ENCODE measurements at regions not wholly inside any gene's neighbourhood (a gene's known extent, or its start where the extent isn't known, plus 50 kb on each side); places are given as distances from the start of the nearest gene placed in this dataset.
"Not testable (repeated sequence)": the region's sequence is repeated elsewhere in the genome, so short reads cannot be mapped to it uniquely, and the experiment has no call there.

GRCh38 chr2:155546721-155547555 is 785.6 kb downstream of the NR4A2 start:
- Mint-ChIP-seq H3K9me3 (ENCODE audit: low read depth) (no peaks in the 10 kb centered on the region), H3K36me3 (ENCODE audit: low read depth) (no peaks in the 10 kb centered on the region), H3K4me3 (ENCODE audit: unreplicated experiment) (no peak overlapping the region), H3K27me3 (ENCODE audit: low read depth) (no peaks in the 10 kb centered on the region), H3K4me1 (ENCODE audit: low read depth) (no peaks in the 10 kb centered on the region), H3K27ac (ENCODE audit: unreplicated experiment) (no peak overlapping the region)
- no peak for DNase-seq (ENCODE audit: low spot score)
- no peak for TF ChIP-seq CTCF (IDR thresholded peaks at IDR 0.05)

- not testable (repeated sequence) for DNase-seq (ENCODE audit: low spot score); H3K9me3 Mint-ChIP-seq (ENCODE audit: low read depth); H3K4me3 Mint-ChIP-seq (ENCODE audit: unreplicated experiment); H3K36me3 Mint-ChIP-seq (ENCODE audit: low read depth); H3K27ac Mint-ChIP-seq (ENCODE audit: unreplicated experiment); H3K4me1 Mint-ChIP-seq (ENCODE audit: low read depth); H3K27me3 Mint-ChIP-seq (ENCODE audit: low read depth)
Observed at GRCh38 chr2:155539028-155539427, 793.5 kb downstream of the NR4A2 start.

DNA sequence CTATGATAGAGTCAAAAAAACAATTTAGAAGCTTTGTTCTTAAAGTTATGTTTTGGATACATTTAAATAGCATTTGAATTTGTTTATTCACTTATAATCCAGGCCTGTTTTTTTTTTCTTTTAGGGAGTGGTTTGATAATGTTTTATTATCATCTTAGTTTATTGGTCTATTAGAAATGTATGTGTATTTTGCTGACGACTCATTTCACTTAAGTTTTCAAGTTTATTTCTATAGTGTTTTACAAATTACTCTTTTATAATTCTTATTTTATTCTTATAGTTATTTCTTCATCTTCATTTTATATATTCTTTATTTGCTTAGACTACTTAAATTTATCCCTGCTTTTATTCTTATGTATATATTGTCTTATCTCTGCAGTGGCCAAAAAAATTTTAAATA is 804.5 kb downstream of the NR4A2 start:
- no peak overlapping the region for H3K4me3 Mint-ChIP-seq (ENCODE audit: unreplicated experiment)
- no peak for DNase-seq (ENCODE audit: low spot score)
- no peak for TF ChIP-seq CTCF (IDR thresholded peaks at IDR 0.05)

DNA sequence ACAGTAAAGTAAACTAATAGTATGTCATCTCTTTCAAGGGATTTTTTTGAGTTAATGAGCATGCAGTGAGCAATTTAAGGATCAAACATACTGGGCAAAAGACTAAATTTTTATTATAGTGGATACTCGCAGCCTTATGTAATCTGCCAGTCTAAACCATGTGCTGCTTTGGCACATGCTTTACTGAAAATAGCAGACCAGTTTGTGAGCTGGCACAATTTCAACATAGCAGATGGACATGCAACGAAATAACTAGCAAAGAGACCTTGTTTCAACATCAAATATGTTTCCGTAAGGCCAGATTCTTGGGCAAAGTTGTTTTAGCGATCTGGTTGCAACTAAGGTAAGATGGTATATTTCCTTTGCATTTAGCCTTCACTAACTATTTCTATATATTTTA is 807.3 kb downstream of the NR4A2 start:
- Mint-ChIP-seq H3K9me3 (ENCODE audit: low read depth) (no peaks in the 10 kb centered on the region), H3K4me1 (ENCODE audit: low read depth) (no peaks in the 10 kb centered on the region), H3K4me3 (ENCODE audit: unreplicated experiment) (no peak overlapping the region), H3K27ac (ENCODE audit: unreplicated experiment) (no peak overlapping the region), H3K36me3 (ENCODE audit: low read depth) (no peaks in the 10 kb centered on the region), H3K27me3 (ENCODE audit: low read depth) (peaks cover 6% of the 10 kb centered on the region)
- no peak for TF ChIP-seq CTCF (IDR thresholded peaks at IDR 0.05)
- no peak for DNase-seq (ENCODE audit: low spot score)

More for the DNA sequence above, 804.5 kb downstream of the NR4A2 start:
- no peaks in the 10 kb centered on the region for H3K4me1 Mint-ChIP-seq (ENCODE audit: low read depth)
- H3K27me3 Mint-ChIP-seq (ENCODE audit: low read depth) = peaks cover 5% of the 10 kb centered on the region
- H3K9me3 Mint-ChIP-seq (ENCODE audit: low read depth) = no peaks in the 10 kb centered on the region
- no peak overlapping the region for H3K27ac Mint-ChIP-seq (ENCODE audit: unreplicated experiment)
- H3K36me3 Mint-ChIP-seq (ENCODE audit: low read depth) = no peaks in the 10 kb centered on the region

DNA sequence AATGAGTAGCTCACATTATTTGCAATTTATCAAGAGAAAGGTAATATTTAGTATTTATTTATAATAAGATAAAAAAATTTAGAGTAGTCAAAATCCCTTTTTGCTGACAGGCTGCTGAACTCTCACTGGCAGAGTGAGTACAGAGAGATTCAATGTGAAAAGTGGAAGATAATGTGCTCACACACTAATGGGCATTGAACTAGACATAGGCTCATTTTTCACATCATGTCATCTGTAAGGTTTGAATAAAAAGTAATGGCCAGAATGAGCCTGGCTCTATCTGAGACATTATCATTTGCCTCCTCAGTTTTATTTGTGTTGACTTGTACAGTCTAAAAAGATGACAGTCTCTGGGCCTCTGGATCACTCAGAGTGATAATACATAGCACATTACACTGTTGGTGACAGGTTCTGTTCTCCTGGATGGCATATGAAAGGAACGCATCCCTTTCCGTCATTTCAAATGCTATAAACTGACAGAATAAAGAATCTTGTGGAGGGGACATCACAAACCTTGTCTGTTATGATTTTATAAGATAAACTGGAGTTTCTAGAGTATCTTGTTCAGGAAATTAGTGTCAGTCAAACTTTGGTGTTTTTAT is 812.9 kb downstream of the NR4A2 start:
- H3K4me3 Mint-ChIP-seq (ENCODE audit: unreplicated experiment) = no peak overlapping the region
- DNase-seq (ENCODE audit: low spot score) = no peak
- H3K27me3 Mint-ChIP-seq (ENCODE audit: low read depth) = peaks cover 9% of the 10 kb centered on the region
- no peaks in the 10 kb centered on the region for H3K9me3 Mint-ChIP-seq (ENCODE audit: low read depth)
- H3K27ac Mint-ChIP-seq (ENCODE audit: unreplicated experiment) = no peak overlapping the region
- no peaks in the 10 kb centered on the region for H3K36me3 Mint-ChIP-seq (ENCODE audit: low read depth)
- no peak for TF ChIP-seq CTCF (IDR thresholded peaks at IDR 0.05)
- H3K4me1 Mint-ChIP-seq (ENCODE audit: low read depth) = no peaks in the 10 kb centered on the region

All from chondrocyte (in vitro differentiated cells).